HG03378 (cell line): ENCODE measurements at regions not wholly inside any gene's neighbourhood (a gene's known extent, or its start where the extent isn't known, plus 50 kb on each side); places are given as distances from the start of the nearest gene placed in this dataset.

Experiments used
- ATAC-seq: cut with Tn5 transposase; IDR thresholded peaks from one replicate; pipeline ENCODE4 v1.9.1; 2021; ENCODE audit warnings: mild to moderate bottlenecking, moderate library complexity; ENCODE audit not compliant: unreplicated experiment

GRCh38 chr2:33777786-33778185, 178.7 kb upstream of the FAM98A start:
- no peak for ATAC-seq

DNA sequence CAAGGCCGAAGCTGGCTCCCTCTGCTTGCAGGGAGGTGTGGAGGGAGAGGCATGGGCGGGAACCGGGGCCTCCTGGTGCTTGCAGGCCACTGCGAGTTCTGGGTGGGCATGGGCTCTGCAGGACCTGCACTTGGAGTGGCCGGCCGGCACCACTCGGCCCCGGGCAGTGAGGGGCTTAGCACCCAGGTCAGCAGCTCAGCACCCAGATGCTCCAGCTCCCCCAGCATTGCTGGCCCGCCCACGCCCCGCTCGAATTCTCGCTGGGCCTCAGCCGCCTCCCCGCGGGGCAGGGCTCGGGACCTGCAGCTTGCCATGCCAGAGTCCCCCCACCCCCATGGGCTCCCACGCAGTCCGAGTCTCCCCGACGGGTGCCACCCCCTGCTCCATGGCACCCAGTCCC, 176.2 kb upstream of the FAM98A start:
- ATAC-seq: no peak

GRCh38 chr2:33770023-33770422, 170.9 kb upstream of the FAM98A start:
- no peak for ATAC-seq

DNA sequence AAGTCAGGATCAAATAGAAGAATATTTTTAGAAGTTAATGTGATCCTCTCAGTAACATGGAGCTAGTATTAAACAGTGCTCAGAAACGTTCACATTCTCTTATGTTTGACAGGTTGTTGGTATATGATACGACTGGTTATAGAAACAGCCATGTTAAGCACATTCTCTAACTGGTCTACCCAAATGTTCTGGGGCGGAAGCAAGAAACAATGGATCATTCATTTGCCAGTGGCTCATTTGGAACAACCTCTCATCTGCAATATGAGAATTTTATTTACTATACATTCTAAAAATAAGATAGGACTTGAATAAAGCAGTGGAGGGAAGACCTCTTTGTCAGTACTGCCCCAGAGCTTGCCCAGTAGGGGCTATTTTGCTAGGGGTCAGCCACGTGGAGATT, 167.1 kb upstream of the FAM98A start:
- ATAC-seq: no peak

- no peak for ATAC-seq
Measured at GRCh38 chr2:33765122-33765521, 166.0 kb upstream of the FAM98A start.

DNA sequence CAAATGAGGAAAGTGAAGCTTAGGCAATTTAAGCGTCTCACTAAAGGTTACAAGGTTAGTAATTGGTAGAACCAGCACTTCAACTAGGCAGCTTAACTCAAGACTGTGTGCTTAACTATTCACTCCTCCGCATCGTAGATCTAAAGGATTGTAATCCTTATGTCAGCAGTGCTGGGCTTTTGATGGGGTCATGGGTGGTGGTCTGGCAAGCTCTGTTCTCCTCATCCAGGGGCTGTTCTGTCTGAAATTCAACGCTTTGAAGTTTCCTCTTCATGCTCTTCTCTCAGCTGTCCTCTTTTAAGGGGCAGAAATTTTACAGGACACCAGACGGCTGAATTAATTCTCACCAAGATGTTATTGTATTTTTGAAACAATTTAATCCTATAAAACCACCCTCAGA, 165.5 kb upstream of the FAM98A start:
- no peak for ATAC-seq

GRCh38 chr2:33763671-33764310, 164.7 kb upstream of the FAM98A start:
- no peak for ATAC-seq

GRCh38 chr2:33762636-33763035, 163.5 kb upstream of the FAM98A start:
- no peak for ATAC-seq

DNA sequence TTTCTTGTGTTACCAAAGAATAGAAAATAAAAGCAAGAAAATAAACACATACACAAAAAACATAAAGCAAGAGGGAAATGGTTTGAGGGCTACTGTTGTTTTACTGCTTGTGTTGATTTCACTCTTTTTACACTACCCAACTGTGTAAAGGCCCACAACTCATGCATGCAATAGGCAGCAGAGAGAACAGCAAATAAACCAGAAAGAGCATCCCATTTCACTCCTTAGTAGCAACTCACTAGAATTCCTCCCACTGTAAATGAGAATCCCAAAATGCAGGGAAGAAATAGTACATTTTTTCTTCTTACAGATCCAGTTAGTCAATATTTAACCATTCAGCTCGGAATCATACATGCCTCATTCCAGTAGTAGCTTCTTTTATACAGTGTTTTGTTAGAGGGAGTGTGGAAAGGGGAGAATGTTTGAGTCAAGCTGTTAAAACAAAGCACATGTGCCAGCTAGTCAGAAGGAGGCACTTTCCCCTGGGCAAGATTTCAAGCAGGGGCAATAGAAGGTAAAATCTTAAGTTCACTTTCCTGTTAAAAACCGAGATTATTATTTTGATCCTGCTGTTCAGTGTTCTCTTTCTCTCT, 147.2 kb upstream of the FAM98A start:
- ATAC-seq: no peak

DNA sequence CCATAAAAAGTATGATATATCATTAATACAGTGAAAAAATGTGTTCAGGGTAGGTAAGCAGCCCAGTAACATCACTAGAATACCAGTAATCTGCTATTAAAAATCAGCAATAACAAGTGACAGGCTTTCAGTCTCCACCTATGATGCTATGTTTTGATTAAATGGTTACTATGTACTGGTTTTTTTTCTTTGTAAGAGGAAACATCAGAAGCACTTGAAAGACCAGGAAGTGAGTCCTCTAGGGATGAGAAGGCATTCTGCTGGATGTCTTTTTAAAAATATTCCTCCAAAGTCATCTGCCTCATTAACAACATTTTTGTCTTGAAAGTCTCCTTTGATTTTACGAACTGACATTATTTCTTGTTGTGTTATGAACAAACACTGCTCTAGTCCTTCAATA, 136.0 kb upstream of the FAM98A start:
- ATAC-seq: no peak

- no peak for ATAC-seq
Measured at GRCh38 chr2:33730804-33731203, 131.7 kb upstream of the FAM98A start.

GRCh38 chr2:33730193-33730592, 131.1 kb upstream of the FAM98A start:
- ATAC-seq: no peak

GRCh38 chr2:33729353-33729752, 130.3 kb upstream of the FAM98A start:
- no peak for ATAC-seq

DNA sequence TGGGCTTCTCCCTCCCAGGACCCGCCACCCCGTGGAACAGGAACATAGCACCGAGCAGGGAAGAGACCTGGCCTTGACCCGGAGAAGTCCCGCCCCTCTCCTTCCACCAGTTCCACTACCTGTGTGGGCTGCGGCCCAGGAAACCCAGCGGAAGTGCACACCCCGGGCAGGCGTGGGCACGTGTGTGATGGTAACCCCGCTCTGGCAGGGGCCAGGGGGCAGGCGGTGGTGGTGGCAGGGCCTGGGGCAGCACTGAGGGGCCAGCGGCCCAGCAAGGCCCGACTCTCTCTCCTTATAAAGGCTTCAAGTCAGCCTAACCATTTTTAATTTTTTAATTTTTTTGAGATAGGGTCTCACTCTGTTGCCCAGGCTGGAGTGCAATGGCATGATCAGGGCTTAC, 129.0 kb upstream of the FAM98A start:
- ATAC-seq: no peak

DNA sequence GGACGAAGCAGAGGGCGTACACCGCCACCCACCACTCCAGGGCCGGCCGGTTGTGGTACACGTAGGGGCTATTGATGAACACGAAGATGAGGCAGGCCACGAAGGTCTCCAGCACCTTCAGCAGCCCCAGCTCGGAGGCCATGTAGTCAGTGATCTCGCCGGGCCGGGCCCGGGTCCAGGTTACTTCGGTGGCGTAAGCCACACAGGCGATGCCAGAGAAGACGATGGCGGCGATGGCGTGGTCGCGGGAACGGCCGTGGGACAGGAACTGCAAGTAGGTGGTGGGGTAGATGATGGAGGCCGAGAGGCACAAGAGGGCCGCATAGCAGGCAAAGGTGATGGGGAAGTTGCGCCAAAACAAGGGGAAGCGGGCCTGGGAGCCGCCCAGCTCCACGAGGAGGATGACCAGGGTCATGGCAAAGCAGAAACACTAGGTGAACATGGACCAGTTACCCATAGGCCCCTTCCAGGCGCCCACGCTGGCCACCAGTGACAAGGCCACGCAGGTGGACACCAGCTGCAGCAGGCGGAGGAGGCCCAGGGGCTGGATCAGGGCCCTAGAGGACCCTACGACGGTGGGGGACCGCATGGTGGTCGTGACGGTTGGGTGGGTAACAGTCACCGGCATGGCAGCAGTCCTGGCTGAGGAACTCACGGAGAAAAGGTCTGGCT, 128.4 kb upstream of the FAM98A start:
- ATAC-seq: no peak

GRCh38 chr2:33726415-33726814, 127.3 kb upstream of the FAM98A start:
- no peak for ATAC-seq

DNA sequence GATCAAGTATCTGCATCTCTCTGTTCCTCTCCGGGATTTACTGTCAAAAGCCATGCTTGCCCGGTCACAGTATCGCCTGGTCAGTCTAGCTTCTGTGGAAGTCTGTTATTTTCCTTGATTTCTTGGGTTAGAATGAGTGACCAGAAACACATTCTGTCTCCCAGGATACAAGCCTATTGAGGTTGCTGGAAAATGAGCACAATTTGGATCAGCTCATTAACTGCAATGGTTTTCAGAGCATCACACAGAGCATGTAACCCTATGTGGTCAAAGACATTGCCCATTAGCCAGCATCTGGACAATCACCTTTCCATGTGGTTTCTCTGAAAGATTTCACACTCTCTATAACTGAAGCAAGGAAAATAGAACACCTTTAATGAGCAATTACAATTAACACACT, 124.2 kb upstream of the FAM98A start:
- no peak for ATAC-seq

GRCh38 chr2:33719067-33719466, 120.0 kb upstream of the FAM98A start:
- no peak for ATAC-seq

- no peak for ATAC-seq
Measured at GRCh38 chr2:33712674-33713073, 113.6 kb upstream of the FAM98A start.

GRCh38 chr2:33709951-33710350, 110.9 kb upstream of the FAM98A start:
- no peak for ATAC-seq

- ATAC-seq: no peak
Measured at GRCh38 chr2:33707312-33707711, 108.2 kb upstream of the FAM98A start.

GRCh38 chr2:33706410-33706809, 107.3 kb upstream of the FAM98A start:
- no peak for ATAC-seq
